ENCODE measurements at regions not wholly inside any gene's neighbourhood (a gene's known extent, or its start where the extent isn't known, plus 50 kb on each side); places are given as distances from the start of the nearest gene placed in this dataset.
A peak's percentile ranks its signal among the peaks of the same experiment; 100 is the strongest.
"Not testable (repeated sequence)": the region's sequence is repeated elsewhere in the genome, so short reads cannot be mapped to it uniquely, and the experiment has no call there.

DNA sequence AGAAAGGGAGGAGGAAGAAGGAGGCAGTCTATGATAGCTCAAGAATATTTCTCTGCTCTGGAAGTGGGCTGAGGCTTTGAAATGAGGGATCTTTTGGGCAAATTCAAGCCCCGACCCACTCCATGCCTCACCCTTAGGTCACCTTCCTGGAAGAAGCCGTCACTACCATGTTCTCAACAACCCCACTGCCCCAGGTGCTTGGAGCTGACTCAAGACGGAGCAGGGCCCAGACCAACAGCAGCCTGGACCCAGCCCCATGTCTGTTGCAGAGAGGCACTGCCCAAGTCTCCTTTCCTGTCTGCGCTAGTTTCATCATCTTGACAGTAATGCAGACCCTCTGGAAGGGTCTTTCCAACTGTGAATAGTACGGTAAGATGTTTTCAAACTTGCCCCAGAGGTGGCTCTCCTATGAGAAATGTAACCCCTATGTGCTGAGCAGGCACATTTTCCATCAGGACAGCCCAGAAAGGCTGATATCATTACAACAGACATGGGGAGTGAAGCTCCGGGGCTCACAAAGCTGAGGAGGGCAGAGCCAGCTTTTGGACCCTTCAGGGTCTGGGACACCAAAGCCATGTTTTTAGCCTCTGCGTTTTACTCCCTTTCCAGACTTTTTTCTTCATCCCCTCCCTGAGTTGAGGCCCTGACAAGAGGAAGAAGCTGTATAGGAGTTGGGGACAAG lies 128.2 kb upstream of the LARP1 start:
- DNase-seq (ENCODE audit: extremely low read depth in 1 of 2, low read depth in 1 of 2): no peak

DNA sequence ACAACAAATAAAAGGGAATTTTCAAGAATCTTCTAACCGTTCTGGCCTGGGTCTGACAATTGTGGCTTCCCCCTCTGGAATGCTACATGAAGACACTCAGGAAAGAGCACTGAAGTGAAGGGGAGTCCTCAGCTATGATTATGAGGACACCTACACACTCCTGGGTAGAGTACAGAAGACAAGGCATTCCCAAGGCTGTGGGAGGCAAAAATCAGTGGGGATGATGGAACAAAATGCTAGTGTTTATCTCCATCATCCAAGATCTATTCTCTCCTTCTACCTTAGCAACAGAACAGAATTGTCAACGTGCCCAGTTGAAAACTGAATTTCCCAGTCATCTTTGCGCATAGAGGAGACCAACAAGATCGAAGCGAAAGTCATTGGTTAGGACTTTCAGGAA lies 130.1 kb upstream of the LARP1 start:
- no peak for DNase-seq (ENCODE audit: extremely low read depth in 1 of 2, low read depth in 1 of 2)

DNA sequence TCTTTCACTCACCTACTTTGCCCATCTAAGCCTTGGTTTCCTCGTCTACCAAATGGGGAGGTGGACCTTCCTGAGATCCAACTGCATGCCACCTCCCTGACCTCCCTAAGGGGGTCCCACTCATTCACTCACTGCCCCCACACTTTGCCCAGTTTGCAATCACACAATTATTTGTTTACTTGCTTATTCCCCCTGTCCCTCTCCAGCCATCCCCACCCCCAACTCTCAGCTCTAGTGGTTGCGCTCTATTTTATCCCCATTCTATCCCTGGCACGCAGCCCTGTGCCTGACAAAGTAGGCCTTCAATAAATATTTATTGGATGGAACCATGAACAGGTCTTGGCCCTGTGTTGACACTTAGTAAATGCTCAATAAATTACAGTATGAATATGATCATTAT lies 130.8 kb upstream of the LARP1 start:
- DNase-seq (ENCODE audit: extremely low read depth in 1 of 2, low read depth in 1 of 2): no peak

DNA sequence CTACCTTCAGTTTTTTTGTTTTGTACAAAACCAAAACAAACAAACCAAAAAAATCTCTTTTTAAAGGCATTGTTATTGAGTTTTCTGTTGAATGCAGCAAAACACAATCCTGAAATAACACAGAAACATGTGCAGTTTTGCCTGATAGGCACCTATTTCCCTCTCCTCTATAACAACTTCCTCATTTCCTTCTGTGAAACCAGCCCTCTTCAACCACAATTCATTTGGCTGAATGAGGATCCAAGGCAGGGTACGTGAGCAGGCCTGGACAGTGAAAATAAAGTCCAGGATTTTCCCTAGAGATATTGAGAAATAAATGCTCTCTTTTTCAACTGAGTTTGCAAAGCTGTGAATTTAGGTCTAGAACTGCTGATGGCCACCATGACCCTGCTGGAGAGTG lies 134.8 kb upstream of the LARP1 start:
- DNase-seq (ENCODE audit: extremely low read depth in 1 of 2, low read depth in 1 of 2): no peak

DNA sequence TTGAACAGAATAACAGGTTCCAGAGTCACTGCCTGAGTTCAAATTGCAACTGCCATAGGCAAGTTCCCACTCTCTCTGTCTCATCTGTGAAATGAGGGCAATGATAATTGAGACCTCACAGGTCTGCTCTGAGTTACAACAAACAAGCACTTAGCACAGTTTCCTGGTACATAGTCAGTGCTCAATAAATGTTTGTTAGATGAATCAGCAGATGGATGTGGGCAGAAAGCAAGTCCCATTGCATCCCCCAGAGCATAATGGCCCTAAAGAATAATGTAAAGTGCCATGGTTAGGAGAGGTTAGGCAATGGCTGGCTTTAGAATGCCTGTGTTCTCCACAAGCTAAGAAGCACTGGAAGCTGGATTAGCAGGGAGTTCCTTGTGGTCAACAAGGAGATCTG lies 136.5 kb upstream of the LARP1 start:
- no peak for DNase-seq (ENCODE audit: extremely low read depth in 1 of 2, low read depth in 1 of 2)

DNA sequence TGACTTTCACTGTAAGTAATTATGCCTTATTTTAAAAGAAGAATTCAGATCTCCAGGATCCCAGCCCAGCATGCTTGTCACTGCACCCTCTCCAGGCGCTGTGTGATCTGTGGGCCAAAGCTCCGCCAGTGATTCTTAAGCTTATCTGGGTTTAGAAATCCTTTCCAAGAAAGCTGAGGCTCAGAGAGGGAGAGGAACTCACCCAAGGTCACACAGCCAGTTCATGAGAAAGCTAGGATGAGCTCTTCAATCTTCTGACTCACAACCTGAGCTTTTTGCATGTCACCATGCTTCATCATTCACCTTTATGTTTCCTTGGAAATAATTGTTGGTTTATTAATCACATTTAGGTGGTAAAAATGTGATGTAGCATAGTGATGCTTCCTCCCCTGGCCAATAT lies 136.6 kb upstream of the HAND1 start:
- DNase-seq (ENCODE audit: extremely low read depth in 1 of 2, low read depth in 1 of 2): no peak

DNA sequence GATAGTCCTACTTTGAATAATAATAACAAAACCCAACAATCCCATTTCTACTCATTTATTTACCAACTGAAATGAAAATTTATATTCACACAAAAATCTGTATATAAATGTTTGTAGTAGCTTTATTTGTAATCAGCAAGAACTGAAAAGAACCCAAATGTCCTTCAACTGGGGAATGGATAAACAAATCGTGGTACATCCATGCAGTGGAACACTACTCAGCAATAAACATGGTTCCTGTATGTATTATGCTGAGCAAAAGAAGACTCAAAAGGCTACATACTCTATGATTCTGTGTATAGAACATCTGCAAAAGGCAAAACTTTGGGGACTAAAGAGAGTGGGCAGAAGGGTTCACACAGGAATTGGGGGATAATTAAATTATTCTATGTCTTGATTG lies 136.1 kb upstream of the HAND1 start:
- no peak for DNase-seq (ENCODE audit: extremely low read depth in 1 of 2, low read depth in 1 of 2)

DNA sequence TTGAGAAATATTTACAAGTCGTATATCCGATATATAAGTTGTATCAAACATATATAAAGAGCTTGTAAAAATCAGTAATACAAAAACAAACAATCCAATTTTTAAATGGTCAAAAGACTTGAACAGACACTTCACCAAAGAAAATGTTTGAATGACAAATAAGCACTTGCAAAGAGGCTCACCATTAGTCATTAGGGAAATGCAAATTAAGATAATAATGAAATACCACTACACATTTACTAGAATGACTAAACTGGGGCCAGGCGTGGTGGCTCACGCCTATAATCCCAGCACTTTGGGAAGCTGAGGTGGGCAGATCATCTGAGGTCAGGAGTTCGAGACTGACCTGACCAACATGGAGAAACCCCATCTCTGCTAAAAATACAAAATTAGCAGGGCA lies 134.6 kb upstream of the HAND1 start:
- DNase-seq (ENCODE audit: extremely low read depth in 1 of 2, low read depth in 1 of 2): no peak

DNA sequence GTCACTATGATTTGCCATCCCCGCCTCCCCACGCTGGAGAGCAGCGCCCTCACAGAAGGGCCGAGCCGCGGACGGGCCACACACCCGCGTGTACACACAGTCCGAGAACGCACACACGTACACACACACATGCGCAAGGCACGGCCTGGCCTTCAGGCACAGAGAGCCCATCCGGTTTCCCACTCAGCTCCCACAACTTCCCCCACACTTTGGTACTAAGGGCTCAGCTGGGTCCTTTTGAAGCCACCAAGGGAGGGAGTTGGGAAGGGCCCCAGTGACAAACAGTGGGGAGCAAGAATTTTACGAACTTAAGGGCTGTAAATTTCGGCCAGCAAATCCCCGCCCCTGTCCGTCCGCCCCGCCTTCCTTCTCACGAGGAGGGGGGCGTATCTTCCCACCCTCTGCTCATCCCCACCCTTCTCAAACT lies 133.3 kb upstream of the HAND1 start:
- DNase-seq (ENCODE audit: extremely low read depth in 1 of 2, low read depth in 1 of 2): no peak

DNA sequence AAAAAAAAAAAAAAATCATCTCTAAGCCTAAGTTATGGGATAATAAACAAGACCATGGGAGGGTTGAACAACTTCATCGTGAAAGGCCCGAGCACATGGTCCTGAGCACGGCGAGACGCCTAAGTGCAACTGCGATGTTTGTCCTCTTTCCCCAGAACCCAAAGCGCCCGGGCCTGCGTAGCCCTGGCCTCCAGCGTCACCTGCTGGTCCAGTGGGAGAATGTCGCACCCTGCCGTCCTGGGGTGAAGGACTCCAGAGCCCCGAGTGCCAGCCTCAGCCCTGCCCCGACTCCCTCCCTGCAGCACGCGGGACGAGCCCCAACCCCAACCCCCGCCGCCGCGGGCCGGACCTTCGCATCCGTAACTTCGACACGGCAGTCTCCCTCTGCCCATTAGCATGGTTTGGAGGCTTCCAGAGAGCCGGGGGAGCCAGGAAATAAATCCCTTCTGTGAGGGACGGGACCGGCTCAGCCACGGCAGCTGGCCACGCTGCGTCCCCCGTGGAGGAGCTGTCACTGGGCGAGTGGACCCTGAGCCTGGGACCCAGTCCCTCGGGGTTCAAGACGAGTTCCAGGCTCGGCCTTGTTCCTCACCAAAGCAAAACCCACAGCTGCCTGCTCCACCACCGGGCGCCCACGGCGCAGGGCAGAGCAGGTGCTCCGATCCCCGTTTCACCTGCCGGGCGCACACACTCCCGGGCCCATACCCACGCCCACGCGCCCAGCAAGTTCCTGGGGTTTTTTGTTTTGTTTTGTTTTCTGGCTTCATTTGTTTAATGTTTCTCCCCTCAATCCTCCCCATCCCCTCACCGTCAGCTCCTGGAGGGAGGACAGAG lies 132.5 kb upstream of the HAND1 start:
- peak in 1 of 2 donors; percentile 12 for DNase-seq (ENCODE audit: extremely low read depth in 1 of 2, low read depth in 1 of 2)

DNA sequence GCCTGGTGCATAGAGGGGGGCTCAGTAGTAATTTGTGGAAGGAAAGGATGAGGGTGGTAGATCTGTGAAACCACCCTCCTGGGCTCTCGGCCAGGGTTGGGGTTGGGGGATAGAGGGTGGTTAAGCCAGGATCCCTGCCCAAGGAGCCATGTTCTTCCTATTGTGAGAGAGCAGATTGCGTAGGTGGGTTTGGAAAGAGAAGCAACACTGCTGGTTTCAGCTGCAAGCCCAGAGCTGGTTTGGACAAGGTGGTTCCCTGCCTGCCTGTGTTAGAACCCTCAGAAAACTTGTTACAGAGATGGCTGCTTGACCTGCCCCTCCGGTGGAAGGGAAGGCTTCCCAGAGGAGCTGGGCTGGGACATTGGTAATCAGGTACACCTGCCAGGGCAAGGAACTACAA lies 131.2 kb upstream of the HAND1 start:
- no peak for DNase-seq (ENCODE audit: extremely low read depth in 1 of 2, low read depth in 1 of 2)

DNA sequence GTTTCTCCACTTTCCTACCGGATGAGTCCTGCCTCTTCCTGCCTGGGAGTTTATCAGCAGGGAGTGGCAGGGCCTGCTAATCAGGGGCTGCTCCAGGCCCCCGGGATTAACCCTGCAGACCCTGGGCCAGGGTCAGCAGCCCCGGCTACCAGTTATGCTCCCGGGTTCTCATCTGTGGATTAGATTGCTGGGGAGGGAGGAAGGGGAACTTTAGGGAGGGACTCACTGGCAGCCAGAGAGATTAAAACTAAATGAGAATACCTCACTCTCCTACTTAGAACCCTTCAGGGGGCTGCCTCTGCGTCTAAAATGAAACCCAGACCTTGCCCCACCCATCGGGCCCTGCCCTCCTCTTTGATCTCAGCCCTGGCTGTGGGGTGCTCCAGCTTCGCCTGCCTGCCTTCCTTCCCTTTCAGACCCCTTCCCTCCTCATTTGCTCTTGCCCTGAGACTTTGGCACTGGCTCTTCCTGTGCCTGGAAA lies 130.5 kb upstream of the HAND1 start:
- no peak for DNase-seq (ENCODE audit: extremely low read depth in 1 of 2, low read depth in 1 of 2)

DNA sequence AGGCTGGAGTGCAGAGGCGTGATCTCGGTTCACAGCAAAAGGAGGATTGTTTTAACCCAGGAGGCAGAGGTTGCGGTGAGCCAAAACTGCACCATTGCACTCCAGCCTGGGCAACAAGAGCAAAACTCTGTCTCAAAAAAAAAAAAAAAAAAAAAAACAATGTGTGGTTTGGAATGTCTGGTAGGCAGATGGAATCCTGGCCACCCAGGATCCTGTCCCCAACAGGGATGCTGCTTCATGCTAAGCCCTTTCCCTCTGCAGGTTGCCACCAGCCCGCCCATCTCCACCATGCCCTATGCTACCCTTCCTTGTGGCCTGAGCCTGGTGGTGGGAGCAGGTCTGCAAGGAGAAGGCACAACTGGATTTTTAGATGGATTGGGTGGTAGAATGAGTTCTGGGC lies 129.7 kb upstream of the HAND1 start:
- DNase-seq (ENCODE audit: extremely low read depth in 1 of 2, low read depth in 1 of 2): no peak

DNA sequence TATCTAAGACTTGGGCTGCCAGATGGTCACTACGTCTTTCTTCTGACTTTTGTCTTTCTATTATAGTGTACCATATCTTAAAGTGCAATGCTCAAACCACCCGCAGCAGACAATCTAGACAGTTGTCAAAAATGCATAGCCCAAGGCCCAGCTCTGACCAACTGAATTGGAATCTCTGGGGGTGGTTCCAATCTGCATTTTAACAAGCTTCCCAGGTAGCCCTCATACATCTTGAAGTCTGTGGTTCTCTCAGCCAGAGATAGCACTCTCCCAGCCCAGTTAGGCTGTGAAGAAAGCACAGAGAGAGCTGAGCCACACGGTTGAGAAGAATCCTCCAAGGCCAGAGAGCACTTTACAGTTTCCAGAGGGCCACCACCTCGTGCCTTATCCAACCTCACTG lies 128.2 kb upstream of the HAND1 start:
- DNase-seq (ENCODE audit: extremely low read depth in 1 of 2, low read depth in 1 of 2): no peak

DNA sequence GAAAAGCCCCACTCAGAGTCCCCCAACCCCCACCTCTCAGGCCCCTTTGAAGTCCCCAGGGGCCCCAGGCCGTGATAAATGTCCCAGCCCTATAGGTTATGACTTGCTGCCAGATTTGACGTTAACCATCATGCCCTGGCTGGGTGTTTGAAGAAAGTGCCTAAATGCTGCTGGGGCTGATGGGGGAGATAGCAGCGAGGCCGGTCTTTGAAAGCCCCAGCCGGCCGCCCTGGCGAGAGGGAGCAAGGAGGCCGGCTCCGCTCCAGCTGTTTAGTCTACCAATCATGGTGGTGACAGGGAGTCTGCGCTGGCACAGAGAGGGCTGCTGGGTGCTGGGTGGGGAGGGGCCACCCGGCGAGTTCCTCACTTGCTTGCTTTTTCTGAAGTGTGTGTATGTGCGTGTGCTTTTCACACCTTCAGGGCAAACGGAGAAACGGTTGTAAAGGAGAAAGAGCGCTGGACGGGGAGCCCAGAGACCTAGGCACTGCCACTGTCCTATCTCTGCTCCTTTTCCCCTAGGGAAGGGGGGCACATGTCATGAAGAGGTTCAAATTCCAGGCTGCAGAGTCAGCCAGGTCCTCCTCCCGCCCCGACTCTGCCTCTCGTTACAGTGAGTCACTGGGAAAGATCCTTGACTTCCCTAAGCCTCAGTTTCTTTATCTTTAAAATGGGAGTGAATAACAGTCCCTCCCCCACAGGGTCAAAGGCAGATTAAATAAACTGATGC lies 126.1 kb upstream of the HAND1 start:
- no peak for DNase-seq (ENCODE audit: extremely low read depth in 1 of 2, low read depth in 1 of 2)

DNA sequence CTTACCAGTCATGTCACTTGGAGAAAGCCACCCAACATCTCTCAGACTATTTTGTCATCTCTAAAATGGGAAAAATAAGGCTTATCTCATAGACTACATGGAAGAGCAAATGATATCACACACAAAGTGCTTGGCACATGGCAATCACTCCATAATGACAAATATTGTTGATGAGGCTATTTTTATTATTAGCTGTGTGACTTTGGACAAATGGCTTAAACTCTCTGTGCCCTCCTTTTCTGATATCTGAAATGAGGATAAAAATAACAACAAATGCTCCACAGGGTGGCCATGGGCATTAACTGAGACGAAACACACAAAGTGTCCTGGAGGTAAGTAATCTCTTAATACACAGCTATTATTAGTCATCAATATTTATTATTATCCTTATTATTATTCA lies 125.5 kb upstream of the HAND1 start:
- no peak for DNase-seq (ENCODE audit: extremely low read depth in 1 of 2, low read depth in 1 of 2)

DNA sequence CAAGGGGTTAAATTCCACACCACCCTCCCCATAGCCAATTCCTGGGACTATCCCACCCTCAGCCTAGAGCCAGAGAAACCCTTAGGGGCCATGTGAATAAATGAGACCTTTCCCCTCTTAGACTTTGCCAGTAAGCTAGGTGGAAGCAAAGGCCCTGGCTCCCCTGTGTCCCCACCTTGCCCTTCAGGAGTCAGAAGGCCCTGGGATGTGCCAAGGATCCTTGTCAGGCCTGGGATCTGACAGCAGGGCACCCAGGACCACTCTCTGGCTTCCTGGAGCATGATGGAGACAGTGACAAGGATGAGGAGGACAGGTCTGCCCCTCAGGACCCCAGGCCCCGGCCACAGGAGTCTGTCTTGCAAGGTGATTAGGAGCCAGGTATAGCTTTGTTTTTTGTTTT lies 125.0 kb upstream of the HAND1 start:
- no peak for DNase-seq (ENCODE audit: extremely low read depth in 1 of 2, low read depth in 1 of 2)

DNA sequence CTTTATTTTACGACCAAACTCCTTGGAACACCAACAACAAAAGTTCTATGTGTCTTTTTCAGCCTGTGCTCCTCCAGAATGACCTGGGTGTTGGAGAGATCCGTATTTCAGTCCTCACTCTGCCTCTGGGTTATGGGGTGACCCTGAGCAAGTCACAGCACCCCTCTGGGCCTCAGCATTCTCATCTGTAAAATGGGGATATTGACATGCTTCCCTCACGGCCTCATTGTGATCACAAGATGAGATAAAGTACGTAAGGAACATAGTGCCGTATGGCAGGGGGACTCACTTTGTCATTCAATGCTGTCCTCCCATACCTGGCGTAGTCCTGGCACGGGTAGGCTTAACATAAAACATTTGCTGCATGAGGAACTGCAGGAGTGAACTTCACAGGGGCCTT lies 123.0 kb upstream of the HAND1 start:
- no peak for DNase-seq (ENCODE audit: extremely low read depth in 1 of 2, low read depth in 1 of 2)

DNA sequence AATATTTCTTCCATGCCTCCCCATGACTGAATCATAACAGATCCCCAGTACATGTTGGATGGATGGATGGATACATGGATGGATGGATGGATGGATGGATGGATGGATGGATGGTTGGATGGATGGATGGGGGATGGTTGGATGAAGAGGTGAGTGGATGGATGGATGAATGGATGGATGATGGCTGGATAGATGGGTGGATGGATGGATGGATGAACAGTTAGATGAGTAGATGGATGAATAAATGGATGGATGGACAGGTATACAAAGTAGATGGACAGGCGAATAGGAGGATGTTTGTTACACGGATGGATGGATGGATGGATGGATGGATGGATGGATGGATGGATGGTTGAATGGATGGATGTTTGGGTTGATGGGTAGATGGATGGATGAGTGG lies 120.0 kb upstream of the HAND1 start:
- no peak for DNase-seq (ENCODE audit: extremely low read depth in 1 of 2, low read depth in 1 of 2)

DNA sequence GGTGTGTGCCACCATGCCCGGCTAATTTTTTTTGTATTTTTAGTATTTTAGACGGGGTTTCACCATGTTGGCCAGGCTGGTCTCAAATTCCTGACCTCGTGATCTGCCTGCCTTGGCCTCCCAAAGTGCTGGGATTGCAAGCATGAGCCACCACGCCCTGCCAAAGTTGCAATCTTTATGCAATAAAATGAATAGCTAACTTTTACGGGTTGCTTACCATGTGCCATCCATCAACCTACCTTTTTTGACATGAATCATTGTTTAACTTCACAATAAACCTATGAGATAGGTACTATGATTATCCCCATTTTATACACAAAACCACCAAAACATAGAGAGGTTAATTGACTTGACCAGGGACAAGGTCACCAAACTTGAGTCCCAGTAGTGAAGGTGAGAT lies 118.8 kb upstream of the HAND1 start:
- not testable (repeated sequence) for DNase-seq (ENCODE audit: extremely low read depth in 1 of 2, low read depth in 1 of 2)

DNA sequence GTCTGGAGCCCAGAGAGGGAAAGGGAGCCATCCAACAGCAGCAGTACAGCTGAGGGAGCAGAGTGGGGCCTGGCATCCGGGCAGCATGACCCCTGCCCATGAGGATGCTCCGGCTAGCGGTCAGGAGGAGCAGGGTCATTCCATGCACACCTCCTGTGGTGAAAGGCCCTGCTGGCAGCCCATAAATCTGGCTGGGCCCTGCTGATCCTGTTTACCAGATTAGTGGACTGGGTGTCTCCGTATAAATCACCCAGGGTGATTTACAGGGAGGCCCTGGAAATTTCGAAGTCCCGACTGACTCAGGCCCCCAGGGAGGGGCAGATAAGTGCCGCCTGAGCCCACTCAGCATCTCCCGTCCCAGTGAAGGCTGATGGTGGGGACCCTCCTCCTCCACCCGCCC lies 117.6 kb upstream of the HAND1 start:
- no peak for DNase-seq (ENCODE audit: extremely low read depth in 1 of 2, low read depth in 1 of 2)

DNA sequence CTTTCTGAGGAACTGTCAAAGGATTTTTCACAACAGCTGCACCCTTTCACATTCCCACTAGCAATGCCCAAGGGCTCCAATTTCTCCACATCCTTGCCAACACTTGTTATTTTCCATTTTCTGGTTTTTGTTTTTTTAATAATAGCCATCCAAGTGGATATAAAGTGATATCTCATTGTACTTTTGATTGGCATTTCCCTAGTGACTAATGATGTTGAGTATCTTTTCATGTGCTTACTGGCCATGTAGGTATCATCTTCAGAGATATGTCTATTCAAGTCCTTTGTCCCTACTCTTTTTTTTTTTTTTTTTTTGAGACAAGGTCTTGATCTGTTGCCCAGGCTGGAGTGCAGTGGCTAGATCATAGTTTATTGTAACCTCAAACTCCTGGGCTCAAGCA lies 115.8 kb upstream of the HAND1 start:
- DNase-seq (ENCODE audit: extremely low read depth in 1 of 2, low read depth in 1 of 2): no peak
